Neural cell (in vitro differentiated cells): ENCODE measurements at regions not wholly inside any gene's neighbourhood (a gene's known extent, or its start where the extent isn't known, plus 50 kb on each side); places are given as distances from the start of the nearest gene placed in this dataset.

ENCODE experiments used
- H2AFZ ChIP-seq: fragments of 200-600, 300-800 bp; sonication (generic), shearing (Covaris generic); 2 replicates; pipeline ENCODE4 v1.6.0; 2014; ENCODE audit warnings: low read depth, mild to moderate bottlenecking, antibody characterized with exemption, low read length, moderate library complexity
- H3F3A ChIP-seq: fragments of 200-600 bp; shearing (Covaris generic); 2 replicates; pipeline ENCODE4 v1.6.1; 2016; ENCODE audit warnings: mild to moderate bottlenecking, moderate library complexity, mixed read lengths, antibody characterized with exemption, low read length; ENCODE audit not compliant: insufficient read depth, poor library complexity, severe bottlenecking
- H3K27ac ChIP-seq: fragments of 200-600, 300-800 bp; sonication (generic), shearing (Covaris generic); 2 replicates; pipeline ENCODE4 v1.5.1; 2014; ENCODE audit warnings: mild to moderate bottlenecking, low read length, moderate library complexity
- H3K27me3 ChIP-seq: fragments of 300-800, 200-600 bp; sonication (generic), shearing (Covaris generic); 2 replicates; pipeline ENCODE4 v1.6.0; 2014; ENCODE audit warnings: mild to moderate bottlenecking, low read depth, low read length, moderate library complexity; ENCODE audit not compliant: insufficient read depth
- H3K36me3 ChIP-seq: fragments of 300-800, 200-600 bp; sonication (generic), shearing (Covaris generic); 2 replicates; pipeline ENCODE4 v1.5.1; 2014; ENCODE audit warnings: mild to moderate bottlenecking, antibody characterized with exemption, low read length, moderate library complexity; ENCODE audit not compliant: insufficient read depth
- H3K4me2 ChIP-seq: fragments of 300-800, 200-600 bp; sonication (generic), shearing (Covaris generic); 2 replicates; pipeline ENCODE4 v1.6.0; 2014; ENCODE audit warnings: mild to moderate bottlenecking, low read length
- H3K4me3 ChIP-seq: fragments of 300-800, 200-600 bp; sonication (generic), shearing (Covaris generic); 2 replicates; pipeline ENCODE4 v1.5.1; 2014; ENCODE audit warnings: mild to moderate bottlenecking, low read length, moderate library complexity
- H3K79me2 ChIP-seq: fragments of 200-600 bp; shearing (Covaris generic); replicated peaks from 2 replicates; pipeline ENCODE4 v1.6.0; 2014; ENCODE audit warnings: mild to moderate bottlenecking, low read length, moderate library complexity; ENCODE audit not compliant: insufficient read depth
- H3K9ac ChIP-seq: fragments of 300-800, 200-600 bp; sonication (generic), shearing (Covaris generic); 2 replicates; pipeline ENCODE4 v1.6.1; 2016; ENCODE audit warnings: mild to moderate bottlenecking, low read length, mixed read lengths
- H3K9me2 ChIP-seq: fragments of 200-600 bp; shearing (Covaris generic); 2 replicates; pipeline ENCODE4 v1.6.1; 2016; ENCODE audit warnings: mild to moderate bottlenecking, low read length, mixed read lengths; ENCODE audit not compliant: insufficient read depth
- H3K9me3 ChIP-seq: fragments of 200-600, 300-800 bp; sonication (generic), shearing (Covaris generic); 2 replicates; pipeline ENCODE4 v1.6.1; 2016; ENCODE audit warnings: mild to moderate bottlenecking, mixed run types, low read length, moderate library complexity, mixed read lengths
- H4K20me1 ChIP-seq: fragments of 200-600 bp; shearing (Covaris generic); 2 replicates; pipeline ENCODE4 v1.6.1; 2016; ENCODE audit warnings: mild to moderate bottlenecking, mixed run types; ENCODE audit not compliant: insufficient read depth
- EP300 ChIP-seq: fragments of 450-650 bp; conservative IDR thresholded peaks from 2 replicates; pipeline ENCODE4 v1.6.1; 2014; ENCODE audit warnings: antibody characterized with exemption, mild to moderate bottlenecking, moderate library complexity; ENCODE audit not compliant: poor library complexity, severe bottlenecking
- EZH2 ChIP-seq: fragments of 200-600, 300-800 bp; shearing (Covaris generic), sonication (generic); IDR thresholded peaks from 2 replicates; pipeline ENCODE4 v1.6.1; 2014; ENCODE audit warnings: antibody characterized with exemption, low read length, borderline replicate concordance, mild to moderate bottlenecking; ENCODE audit not compliant: insufficient read depth, poor library complexity, severe bottlenecking
- MXI1 ChIP-seq: fragments of 450-650 bp; conservative IDR thresholded peaks from 2 replicates; pipeline ENCODE4 v1.6.1; 2014; ENCODE audit warnings: antibody characterized with exemption, mild to moderate bottlenecking; ENCODE audit not compliant: poor library complexity, severe bottlenecking
- POLR2AphosphoS5 ChIP-seq: IDR thresholded peaks from 2 replicates; pipeline ENCODE4 v1.6.1; 2012
- RAD21 ChIP-seq: fragments of 450-650 bp; conservative IDR thresholded peaks from 2 replicates; pipeline ENCODE4 v1.6.1; 2014; ENCODE audit warnings: antibody characterized with exemption, mild to moderate bottlenecking, moderate library complexity
- SMC3 ChIP-seq: fragments of 450-650 bp; conservative IDR thresholded peaks from 2 replicates; pipeline ENCODE4 v1.6.1; 2014; ENCODE audit warnings: antibody characterized with exemption, mild to moderate bottlenecking, moderate library complexity; ENCODE audit not compliant: poor library complexity
- TAF1 ChIP-seq: IDR thresholded peaks from 2 replicates; pipeline ENCODE4 v1.6.1; 2012; ENCODE audit warnings: low read depth
- TF ChIP-seq, protein P1 (sequence below): fragments of 450-650 bp; IDR thresholded peaks from 2 replicates; pipeline ENCODE4 v1.5.1; 2014; ENCODE audit warnings: antibody characterized with exemption, mild to moderate bottlenecking, moderate library complexity; ENCODE audit not compliant: poor library complexity, severe bottlenecking
- TF ChIP-seq, protein P2 (sequence below): IDR thresholded peaks from 2 replicates; pipeline ENCODE4 v1.6.1; 2012; ENCODE audit warnings: borderline replicate concordance

DNA sequence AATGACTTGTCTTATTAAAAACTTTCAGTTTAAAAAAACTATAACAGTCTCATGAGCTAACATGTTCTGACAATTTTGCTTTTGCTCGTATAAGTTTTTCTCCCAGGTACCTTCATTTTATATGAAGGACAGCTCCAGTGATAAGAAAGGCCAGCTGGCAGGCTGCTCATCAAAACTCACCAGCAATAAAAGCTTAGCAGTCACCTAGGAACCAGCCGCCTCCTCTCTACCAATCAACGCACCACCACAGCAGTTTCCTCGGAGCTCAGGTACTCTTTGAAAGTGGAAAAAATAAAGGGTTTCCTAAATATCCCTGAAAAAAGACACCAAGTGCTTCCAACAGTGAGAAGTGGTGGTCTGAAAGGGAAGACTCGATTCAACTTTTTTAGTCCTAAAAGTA lies 100.9 kb upstream of the CCDC150 start:
- no peaks in the 10 kb centered on the region for H3F3A ChIP-seq
- H3K27ac ChIP-seq, result no peak overlapping the region
- H3K9me3 ChIP-seq, result no peaks in the 10 kb centered on the region
- no peaks in the 10 kb centered on the region for H3K9me2 ChIP-seq
- H4K20me1 ChIP-seq, result no peaks in the 10 kb centered on the region
- no peaks in the 10 kb centered on the region for H3K36me3 ChIP-seq
- no peak overlapping the region for H2AFZ ChIP-seq
- TF ChIP-seq, protein P1, sequence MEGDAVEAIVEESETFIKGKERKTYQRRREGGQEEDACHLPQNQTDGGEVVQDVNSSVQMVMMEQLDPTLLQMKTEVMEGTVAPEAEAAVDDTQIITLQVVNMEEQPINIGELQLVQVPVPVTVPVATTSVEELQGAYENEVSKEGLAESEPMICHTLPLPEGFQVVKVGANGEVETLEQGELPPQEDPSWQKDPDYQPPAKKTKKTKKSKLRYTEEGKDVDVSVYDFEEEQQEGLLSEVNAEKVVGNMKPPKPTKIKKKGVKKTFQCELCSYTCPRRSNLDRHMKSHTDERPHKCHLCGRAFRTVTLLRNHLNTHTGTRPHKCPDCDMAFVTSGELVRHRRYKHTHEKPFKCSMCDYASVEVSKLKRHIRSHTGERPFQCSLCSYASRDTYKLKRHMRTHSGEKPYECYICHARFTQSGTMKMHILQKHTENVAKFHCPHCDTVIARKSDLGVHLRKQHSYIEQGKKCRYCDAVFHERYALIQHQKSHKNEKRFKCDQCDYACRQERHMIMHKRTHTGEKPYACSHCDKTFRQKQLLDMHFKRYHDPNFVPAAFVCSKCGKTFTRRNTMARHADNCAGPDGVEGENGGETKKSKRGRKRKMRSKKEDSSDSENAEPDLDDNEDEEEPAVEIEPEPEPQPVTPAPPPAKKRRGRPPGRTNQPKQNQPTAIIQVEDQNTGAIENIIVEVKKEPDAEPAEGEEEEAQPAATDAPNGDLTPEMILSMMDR, result no peak
- no peak for TF ChIP-seq EP300
- no peak for TF ChIP-seq SMC3
- TF ChIP-seq RAD21, result no peak
- TF ChIP-seq MXI1, result no peak
- no peak for TF ChIP-seq POLR2AphosphoS5
- no peak for TF ChIP-seq EZH2
- no peak overlapping the region for H3K9ac ChIP-seq
- H3K4me2 ChIP-seq, result no peak overlapping the region
- H3K79me2 ChIP-seq, result no peaks in the 10 kb centered on the region
- no peak overlapping the region for H3K4me3 ChIP-seq
- H3K27me3 ChIP-seq, result no peaks in the 10 kb centered on the region

DNA sequence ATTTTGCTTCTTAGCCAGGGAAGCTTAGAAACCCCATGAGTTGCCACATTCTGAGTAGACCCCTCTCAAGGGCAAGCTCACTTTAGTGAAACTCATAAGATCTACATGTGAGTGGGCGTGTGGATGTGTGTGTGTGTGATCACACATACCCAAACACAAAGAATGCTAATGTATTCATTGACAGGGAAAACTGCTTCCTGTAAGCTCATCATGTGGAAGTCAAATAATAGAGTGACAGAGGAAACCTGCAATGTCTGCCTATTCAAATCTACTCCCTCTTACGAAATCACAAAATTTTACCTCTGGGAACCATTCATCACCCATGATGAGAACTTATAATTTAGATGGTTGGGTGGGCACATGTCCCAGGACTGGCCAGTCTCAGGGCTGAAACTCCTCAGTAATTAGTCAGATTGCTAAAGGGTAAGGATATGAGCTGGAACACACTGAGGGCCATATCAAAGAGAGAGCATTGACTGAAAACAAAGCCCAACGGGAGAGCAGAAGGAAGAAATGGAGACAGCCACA lies 94.5 kb upstream of the CCDC150 start:
- Histone ChIP-seq H3K9me3 (no peaks in the 10 kb centered on the region), H3K9me2 (no peaks in the 10 kb centered on the region), H3K27me3 (no peaks in the 10 kb centered on the region), H3K4me2 (no peak overlapping the region), H3F3A (no peaks in the 10 kb centered on the region), H3K79me2 (no peaks in the 10 kb centered on the region), H3K9ac (no peak overlapping the region), H3K27ac (no peak overlapping the region), H3K4me3 (no peak overlapping the region), H2AFZ (no peak overlapping the region), H3K36me3 (no peaks in the 10 kb centered on the region), H4K20me1 (no peaks in the 10 kb centered on the region)
- TF ChIP-seq EP300, result no peak
- TF ChIP-seq TAF1, result no peak
- TF ChIP-seq POLR2AphosphoS5, result no peak
- no peak for TF ChIP-seq EZH2
- TF ChIP-seq, protein P1, result no peak
- TF ChIP-seq SMC3, result no peak
- TF ChIP-seq RAD21, result no peak
- TF ChIP-seq MXI1, result no peak
- TF ChIP-seq, protein P2, sequence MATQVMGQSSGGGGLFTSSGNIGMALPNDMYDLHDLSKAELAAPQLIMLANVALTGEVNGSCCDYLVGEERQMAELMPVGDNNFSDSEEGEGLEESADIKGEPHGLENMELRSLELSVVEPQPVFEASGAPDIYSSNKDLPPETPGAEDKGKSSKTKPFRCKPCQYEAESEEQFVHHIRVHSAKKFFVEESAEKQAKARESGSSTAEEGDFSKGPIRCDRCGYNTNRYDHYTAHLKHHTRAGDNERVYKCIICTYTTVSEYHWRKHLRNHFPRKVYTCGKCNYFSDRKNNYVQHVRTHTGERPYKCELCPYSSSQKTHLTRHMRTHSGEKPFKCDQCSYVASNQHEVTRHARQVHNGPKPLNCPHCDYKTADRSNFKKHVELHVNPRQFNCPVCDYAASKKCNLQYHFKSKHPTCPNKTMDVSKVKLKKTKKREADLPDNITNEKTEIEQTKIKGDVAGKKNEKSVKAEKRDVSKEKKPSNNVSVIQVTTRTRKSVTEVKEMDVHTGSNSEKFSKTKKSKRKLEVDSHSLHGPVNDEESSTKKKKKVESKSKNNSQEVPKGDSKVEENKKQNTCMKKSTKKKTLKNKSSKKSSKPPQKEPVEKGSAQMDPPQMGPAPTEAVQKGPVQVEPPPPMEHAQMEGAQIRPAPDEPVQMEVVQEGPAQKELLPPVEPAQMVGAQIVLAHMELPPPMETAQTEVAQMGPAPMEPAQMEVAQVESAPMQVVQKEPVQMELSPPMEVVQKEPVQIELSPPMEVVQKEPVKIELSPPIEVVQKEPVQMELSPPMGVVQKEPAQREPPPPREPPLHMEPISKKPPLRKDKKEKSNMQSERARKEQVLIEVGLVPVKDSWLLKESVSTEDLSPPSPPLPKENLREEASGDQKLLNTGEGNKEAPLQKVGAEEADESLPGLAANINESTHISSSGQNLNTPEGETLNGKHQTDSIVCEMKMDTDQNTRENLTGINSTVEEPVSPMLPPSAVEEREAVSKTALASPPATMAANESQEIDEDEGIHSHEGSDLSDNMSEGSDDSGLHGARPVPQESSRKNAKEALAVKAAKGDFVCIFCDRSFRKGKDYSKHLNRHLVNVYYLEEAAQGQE, result no peak
